ENCODE measurements at regions not wholly inside any gene's neighbourhood (a gene's known extent, or its start where the extent isn't known, plus 50 kb on each side); places are given as distances from the start of the nearest gene placed in this dataset.

- no peak for DNase-seq (ENCODE audit: low spot score)
Measured at GRCh38 chr12:32047357-32048212, 59.1 kb upstream of the BICD1 start.

GRCh38 chr12:32048791-32049190 lies 57.9 kb upstream of the BICD1 start:
- no peak for DNase-seq (ENCODE audit: low spot score)

DNA sequence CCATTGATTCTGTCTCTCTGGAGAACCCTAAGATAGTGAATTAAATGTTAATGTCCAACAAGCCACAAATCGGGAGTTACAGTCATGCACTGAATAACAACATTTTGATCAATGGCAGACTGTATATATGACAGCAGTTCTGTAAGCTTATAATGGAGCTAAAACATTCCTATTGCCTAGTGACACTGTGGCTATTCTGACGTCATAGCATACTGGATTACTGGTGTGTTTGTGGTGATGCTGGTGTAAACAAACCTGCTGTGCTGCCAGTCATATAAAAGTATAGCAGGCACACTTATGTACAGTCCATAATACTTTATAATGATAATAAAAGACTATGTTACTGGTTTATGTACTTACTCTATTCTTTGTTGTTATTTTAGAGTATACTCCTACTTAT lies 56.7 kb upstream of the BICD1 start:
- DNase-seq (ENCODE audit: low spot score): no peak

DNA sequence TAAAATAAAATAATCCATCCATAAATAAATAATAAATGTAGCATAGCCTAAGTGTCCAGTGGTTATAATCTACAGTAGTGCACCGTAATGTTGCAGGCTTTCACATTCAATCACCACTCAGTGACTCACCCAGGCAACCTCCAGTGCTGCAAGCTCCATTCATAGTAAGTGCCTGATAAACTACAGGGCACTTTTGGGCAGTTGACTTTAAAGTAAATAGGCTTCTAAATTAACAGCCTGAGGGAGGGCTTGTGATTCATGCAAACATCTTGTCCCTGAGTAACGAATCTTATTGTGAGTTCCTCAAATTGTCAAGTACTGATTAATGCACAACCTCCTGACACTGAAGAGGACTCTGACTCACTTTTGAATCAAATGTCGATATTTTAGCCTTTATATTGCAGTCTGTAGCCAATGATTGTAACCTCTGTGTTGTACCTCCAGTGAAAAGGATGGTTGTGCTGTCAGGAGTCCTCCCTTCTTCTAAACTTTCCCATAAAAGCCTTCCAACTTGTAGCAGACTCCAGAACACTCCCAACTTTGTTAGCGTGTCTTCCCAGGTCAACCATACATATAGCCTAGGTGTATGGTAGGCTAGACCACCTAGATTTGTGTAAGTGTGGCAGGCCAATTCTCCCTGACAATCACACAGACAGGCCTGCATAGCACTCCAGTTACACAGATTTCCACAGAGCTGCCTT lies 55.0 kb upstream of the BICD1 start:
- no peak for DNase-seq (ENCODE audit: low spot score)

- no peak for DNase-seq (ENCODE audit: low spot score)
Measured at GRCh38 chr12:32052212-32052713, 54.4 kb upstream of the BICD1 start.

GRCh38 chr12:32053881-32054624 lies 52.6 kb upstream of the BICD1 start:
- DNase-seq (ENCODE audit: low spot score): no peak
